HK-2 (cell line): ENCODE measurements at regions not wholly inside any gene's neighbourhood (a gene's known extent, or its start where the extent isn't known, plus 50 kb on each side); places are given as distances from the start of the nearest gene placed in this dataset.
"Not testable (repeated sequence)": the region's sequence is repeated elsewhere in the genome, so short reads cannot be mapped to it uniquely, and the experiment has no call there.

Experiments used
- DNase-seq: peaks from one replicate; pipeline ENCODE4 v3.0.0-alpha.2; 2018; ENCODE audit not compliant: unreplicated experiment

GRCh38 chr9:85487872-85488271, 253.9 kb downstream of the AGTPBP1 start:
- no peak for DNase-seq

- no peak for DNase-seq
Measured at GRCh38 chr9:85484235-85484634, 257.5 kb downstream of the AGTPBP1 start.

- DNase-seq: no peak
Measured at GRCh38 chr9:85483208-85483607, 258.5 kb downstream of the AGTPBP1 start.

GRCh38 chr9:85479305-85479704, 262.4 kb downstream of the AGTPBP1 start:
- no peak for DNase-seq

GRCh38 chr9:85478847-85479246, 262.9 kb downstream of the AGTPBP1 start:
- DNase-seq: no peak

GRCh38 chr9:85474896-85475295, 266.9 kb downstream of the AGTPBP1 start:
- DNase-seq: not testable (repeated sequence)

- no peak for DNase-seq
Measured at GRCh38 chr9:85471791-85472190, 270.0 kb downstream of the AGTPBP1 start.

- no peak for DNase-seq
Measured at GRCh38 chr9:85469041-85469440, 272.7 kb downstream of the AGTPBP1 start.

GRCh38 chr9:85466834-85467233, 274.9 kb downstream of the AGTPBP1 start:
- DNase-seq: no peak

GRCh38 chr9:85458114-85458864, 283.5 kb downstream of the AGTPBP1 start:
- not testable (repeated sequence) for DNase-seq

- no peak for DNase-seq
Measured at GRCh38 chr9:85453850-85454249, 287.9 kb downstream of the AGTPBP1 start.

GRCh38 chr9:85452841-85453240, 288.9 kb downstream of the AGTPBP1 start:
- no peak for DNase-seq

GRCh38 chr9:85451680-85452079, 290.1 kb downstream of the AGTPBP1 start:
- no peak for DNase-seq

- DNase-seq: no peak
Measured at GRCh38 chr9:85445887-85446286, 295.9 kb downstream of the AGTPBP1 start.

GRCh38 chr9:85444243-85444642, 297.5 kb downstream of the AGTPBP1 start:
- no peak for DNase-seq

- no peak for DNase-seq
Measured at GRCh38 chr9:85443190-85443598, 298.6 kb downstream of the AGTPBP1 start.

GRCh38 chr9:85439791-85440190, 302.0 kb downstream of the AGTPBP1 start:
- no peak for DNase-seq

- DNase-seq: not testable (repeated sequence)
Measured at GRCh38 chr9:85433956-85434355, 307.8 kb downstream of the AGTPBP1 start.

- DNase-seq: not testable (repeated sequence)
Measured at GRCh38 chr9:85433551-85433950, 308.2 kb downstream of the AGTPBP1 start.

GRCh38 chr9:85433046-85433445, 308.7 kb downstream of the AGTPBP1 start:
- DNase-seq: no peak

- no peak for DNase-seq
Measured at GRCh38 chr9:85432599-85432998, 309.2 kb downstream of the AGTPBP1 start.

- no peak for DNase-seq
Measured at GRCh38 chr9:85431339-85432102, 310.2 kb downstream of the AGTPBP1 start.

GRCh38 chr9:85430659-85431338, 311.0 kb downstream of the AGTPBP1 start:
- no peak for DNase-seq
